H1 (cell line): ENCODE measurements at regions not wholly inside any gene's neighbourhood (a gene's known extent, or its start where the extent isn't known, plus 50 kb on each side); places are given as distances from the start of the nearest gene placed in this dataset.

Experiments used
- CTCF ChIA-PET: fragments of 300-600 bp; sonication (Branson Sonifier 250); formaldehyde crosslinking; loops from one replicate; lab custom pipeline; 2021; ENCODE audit not compliant: partially characterized antibody; lab: Charles Lee
- POLR2A ChIA-PET: fragments of 300-600 bp; sonication (Branson Sonifier 250); formaldehyde crosslinking; loops from one replicate; lab custom pipeline; 2021; ENCODE audit warnings: inconsistent platforms; ENCODE audit not compliant: partially characterized antibody; lab: Charles Lee
- DNase-seq, 2 experiments: peaks; one replicate each; pipeline versions ENCODE4 v3.0.0 to v3.0.0-alpha.2; 2010 to 2022; ENCODE audit warnings: low spot score in 2 of 2, low read depth in 1 of 2, mixed read lengths in 1 of 2
- FAIRE-seq: peaks from 2 replicates; lab custom pipeline; 2011; peaks lifted over from hg19 to GRCh38; lab: Jason Lieb, UNC
- H2AFZ ChIP-seq: 2 replicates; pipeline ENCODE4 v1.8.1; 2012; ENCODE audit warnings: low read length, inconsistent platforms
- H2AK5ac ChIP-seq: 2 replicates; pipeline ENCODE4 v1.6.1; 2013; ENCODE audit warnings: low read depth, low read length
- H2BK120ac ChIP-seq: replicated peaks from 2 replicates; pipeline ENCODE3; 2013; ENCODE audit warnings: low read depth, low read length, inconsistent platforms
- H2BK12ac ChIP-seq: 2 replicates; pipeline ENCODE4 v1.6.1; 2013; ENCODE audit warnings: low read depth, low read length
- H2BK15ac ChIP-seq: 2 replicates; pipeline ENCODE4 v1.6.1; 2013; ENCODE audit warnings: low read length
- H2BK20ac ChIP-seq: 2 replicates; pipeline ENCODE4 v1.6.1; 2013; ENCODE audit warnings: low read length
- H2BK5ac ChIP-seq: 2 replicates; pipeline ENCODE4 v1.6.1; 2013; ENCODE audit warnings: low read depth, low read length
- H3K14ac ChIP-seq: 2 replicates; pipeline ENCODE4 v1.6.1; 2013; ENCODE audit warnings: inconsistent platforms; ENCODE audit not compliant: insufficient read length
- H3K18ac ChIP-seq: 2 replicates; pipeline ENCODE4 v1.6.1; 2013; ENCODE audit warnings: low read length; ENCODE audit errors: extremely low read depth
- H3K23ac ChIP-seq: 2 replicates; pipeline ENCODE4 v1.6.1; 2013; ENCODE audit warnings: inconsistent platforms; ENCODE audit not compliant: insufficient read length
- H3K23me2 ChIP-seq: 2 replicates; pipeline ENCODE4 v1.6.1; 2013; ENCODE audit warnings: low read depth, low read length
- H3K27ac ChIP-seq: 2 replicates; pipeline ENCODE4 v1.6.1; 2011; ENCODE audit warnings: low read depth, low read length, inconsistent platforms
- H3K27me3 ChIP-seq, 4 experiments: replicated peaks in 1 of 4; 1 replicate in 1 of 4; 2 replicates in 3 of 4; pipeline versions ENCODE4 v1.6.1 to v1.8.1; 2011 to 2013; ENCODE audit warnings: low read length in 3 of 4, mild to moderate bottlenecking in 3 of 4, inconsistent platforms in 2 of 4, mixed read lengths in 2 of 4, moderate library complexity in 1 of 4; ENCODE audit not compliant: control insufficient read depth in 3 of 4, insufficient read depth in 3 of 4; ENCODE audit errors: extremely low read depth in 1 of 4
- H3K36me3 ChIP-seq, 4 experiments: 2 replicates each; pipeline versions ENCODE4 v1.6.1 to v1.8.1; 2011 to 2013; ENCODE audit warnings: mild to moderate bottlenecking in 4 of 4, low read length in 3 of 4, moderate library complexity in 2 of 4, control low read depth in 1 of 4, inconsistent platforms in 1 of 4; ENCODE audit not compliant: insufficient read depth in 4 of 4, control insufficient read depth in 2 of 4
- H3K4ac ChIP-seq: replicated peaks from 2 replicates; pipeline ENCODE3; 2013; ENCODE audit warnings: low read length, low read depth, mixed read lengths, inconsistent platforms; ENCODE audit not compliant: insufficient read length
- H3K4me1 ChIP-seq, 4 experiments: replicated peaks in 1 of 4; 1 replicate in 1 of 4; 2 replicates in 3 of 4; pipeline versions ENCODE4 v1.6.1 to v1.8.1; 2011 to 2013; ENCODE audit warnings: low read length in 3 of 4, inconsistent platforms in 2 of 4, mixed read lengths in 1 of 4; ENCODE audit not compliant: insufficient read depth in 4 of 4, control insufficient read depth in 3 of 4
- H3K4me2 ChIP-seq, 2 experiments: 2 replicates each; pipeline versions ENCODE4 v1.6.1 to v1.8.1; 2011 to 2013; ENCODE audit warnings: low read depth in 2 of 2, low read length in 2 of 2, control low read depth in 1 of 2, inconsistent platforms in 1 of 2, mild to moderate bottlenecking in 1 of 2; ENCODE audit not compliant: insufficient read depth in 1 of 2
- H3K4me3 ChIP-seq, 4 experiments: fragments of 200-600, 300-600 bp in 1 of 4; sonication (generic), shearing (Covaris generic), sonication (Bioruptor Twin) in 1 of 4; 2 replicates each; pipeline versions ENCODE4 v1.5.1 to v1.8.1; 2011 to 2016; ENCODE audit warnings: low read length in 4 of 4, low read depth in 3 of 4, control low read depth in 2 of 4, inconsistent platforms in 2 of 4, mild to moderate bottlenecking in 2 of 4, mixed read lengths in 1 of 4, moderate library complexity in 1 of 4; ENCODE audit not compliant: insufficient read depth in 2 of 4; ENCODE audit errors: extremely low read depth in 1 of 4
- H3K56ac ChIP-seq: replicated peaks from 2 replicates; pipeline ENCODE3; 2013; ENCODE audit warnings: low read depth, mild to moderate bottlenecking, mixed read lengths, low read length, inconsistent platforms; ENCODE audit not compliant: insufficient read length
- H3K79me1 ChIP-seq: 2 replicates; pipeline ENCODE4 v1.6.1; 2013; ENCODE audit warnings: low read depth, low read length, control low read depth
- H3K79me2 ChIP-seq, 2 experiments: 2 replicates each; pipeline versions ENCODE4 v1.6.1 to v1.8.1; 2012 to 2013; ENCODE audit warnings: low read length in 2 of 2, mild to moderate bottlenecking in 2 of 2, inconsistent platforms in 1 of 2; ENCODE audit not compliant: insufficient read depth in 2 of 2, control insufficient read depth in 1 of 2
- H3K9ac ChIP-seq, 4 experiments: replicated peaks in 1 of 4; 1 replicate in 1 of 4; 2 replicates in 3 of 4; pipeline versions ENCODE4 v1.6.1 to v1.8.1; 2011 to 2013; ENCODE audit warnings: low read depth in 3 of 4, low read length in 3 of 4, control low read depth in 2 of 4, mild to moderate bottlenecking in 2 of 4, moderate library complexity in 2 of 4, inconsistent platforms in 1 of 4; ENCODE audit errors: extremely low read depth in 1 of 4
- H3K9me3 ChIP-seq, 2 experiments: 2 replicates each; pipeline versions ENCODE4 v1.6.1 to v1.8.1; 2012 to 2013; ENCODE audit warnings: mild to moderate bottlenecking in 2 of 2, moderate library complexity in 2 of 2, control low read depth in 1 of 2, inconsistent platforms in 1 of 2, low read depth in 1 of 2, low read length in 1 of 2, mixed read lengths in 1 of 2; ENCODE audit not compliant: insufficient read depth in 2 of 2
- H4K20me1 ChIP-seq, 2 experiments: replicated peaks in 1 of 2; 2 replicates each; pipeline versions ENCODE3 to v1.8.1; 2011 to 2013; ENCODE audit warnings: inconsistent platforms in 2 of 2, low read length in 2 of 2, mild to moderate bottlenecking in 1 of 2; ENCODE audit not compliant: insufficient read depth in 2 of 2, control insufficient read depth in 1 of 2
- H4K5ac ChIP-seq: 2 replicates; pipeline ENCODE4 v1.6.1; 2013; ENCODE audit warnings: low read length, low read depth, mixed read lengths, inconsistent platforms; ENCODE audit not compliant: insufficient read length
- H4K8ac ChIP-seq: 2 replicates; pipeline ENCODE4 v1.8.0; 2013; ENCODE audit warnings: mild to moderate bottlenecking, moderate library complexity, low read length, inconsistent platforms; ENCODE audit not compliant: insufficient read depth; ENCODE audit errors: extremely low read depth
- H4K91ac ChIP-seq: replicated peaks from 2 replicates; pipeline ENCODE3; 2013; ENCODE audit warnings: low read length, mixed read lengths, inconsistent platforms; ENCODE audit not compliant: insufficient read length
- CHD1 ChIP-seq: IDR thresholded peaks from 2 replicates; pipeline ENCODE4 v1.6.1; 2012; ENCODE audit warnings: low read depth, low read length, improper control_type of control experiment
- EP300 ChIP-seq, 2 experiments: IDR thresholded peaks; 1 replicate in 1 of 2; 2 replicates in 1 of 2; pipeline ENCODE4 v1.6.1; 2011 to 2012; ENCODE audit warnings: low read depth in 2 of 2, low read length in 2 of 2, mild to moderate bottlenecking in 2 of 2, borderline replicate concordance in 1 of 2, inconsistent platforms in 1 of 2, moderate library complexity in 1 of 2
- GABPA ChIP-seq: IDR thresholded peaks from 2 replicates; pipeline ENCODE4 v1.6.1; 2011; ENCODE audit warnings: mild to moderate bottlenecking, low read length, moderate library complexity, borderline replicate concordance; ENCODE audit not compliant: insufficient read depth
- HDAC6 ChIP-seq: IDR thresholded peaks from one replicate; pipeline ENCODE4 v1.7.1; 2012; ENCODE audit warnings: low read depth, mild to moderate bottlenecking, inconsistent platforms, low read length, moderate library complexity
- JUND ChIP-seq: IDR thresholded peaks from 2 replicates; pipeline ENCODE4 v1.6.1; 2011; ENCODE audit warnings: mild to moderate bottlenecking, improper control_type of control experiment, low read length
- RXRA ChIP-seq: IDR thresholded peaks from 2 replicates; pipeline ENCODE4 v1.6.1; 2011; ENCODE audit warnings: low read depth, mild to moderate bottlenecking, low read length, moderate library complexity; ENCODE audit not compliant: insufficient read depth
- SIX5 ChIP-seq: IDR thresholded peaks from 2 replicates; pipeline ENCODE4 v1.6.1; 2011; ENCODE audit warnings: mild to moderate bottlenecking, low read depth, low read length
- SP2 ChIP-seq: IDR thresholded peaks from 2 replicates; pipeline ENCODE4 v1.6.1; 2012; ENCODE audit warnings: mild to moderate bottlenecking, low read length, inconsistent platforms
- SRF ChIP-seq: IDR thresholded peaks from 2 replicates; pipeline ENCODE4 v1.6.1; 2011; ENCODE audit warnings: mild to moderate bottlenecking, low read depth, low read length, moderate library complexity
- TCF12 ChIP-seq: IDR thresholded peaks from 2 replicates; pipeline ENCODE4 v1.6.1; 2011; ENCODE audit warnings: low read depth, mild to moderate bottlenecking, low read length
- WGBS, 2 experiments: shearing (Covaris generic) in 1 of 2; methylation state at CpG; one replicate each; pipeline versions ENCODE4 v1.1.6 to v1.1.7; 2013 to 2015; ENCODE audit warnings: low lambda C conversion rate in 2 of 2, mixed read lengths in 2 of 2, inconsistent platforms in 1 of 2, low coverage in 1 of 2, missing lambda C conversion rate in 1 of 2; ENCODE audit not compliant: insufficient replicate concordance in 2 of 2, insufficient coverage in 1 of 2, insufficient read length in 1 of 2; ENCODE audit errors: extremely low coverage in 1 of 2, missing lambda C conversion rate in 1 of 2; 5-methylcytosine and 5-hydroxymethylcytosine counted together
- TF ChIP-seq, protein P1 (sequence below): IDR thresholded peaks from 2 replicates; pipeline ENCODE4 v1.6.1; 2012; ENCODE audit warnings: inconsistent platforms

DNA sequence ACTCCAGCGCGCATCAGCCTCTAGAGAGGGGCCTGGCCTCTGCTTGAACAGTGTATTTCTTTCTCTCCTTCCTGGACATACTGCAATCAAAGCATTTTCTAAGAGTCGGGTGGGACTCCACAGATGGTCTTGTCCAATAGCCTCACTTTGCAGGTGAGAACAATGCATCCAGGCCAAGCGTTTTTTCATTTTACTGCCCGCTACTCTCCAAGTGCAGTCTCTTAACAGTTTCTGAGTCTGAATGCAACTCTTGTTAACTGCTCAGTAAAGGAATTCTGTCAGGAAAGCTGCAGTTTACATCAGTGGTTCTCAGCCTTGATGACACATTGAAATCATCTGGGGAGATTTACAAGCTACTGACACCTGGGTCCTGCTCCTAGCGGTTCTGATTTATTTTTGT, 57.0 kb downstream of the IRF2BPL start:
- no peak overlapping the region for H4K91ac ChIP-seq
- 83% methylated on average over 6 of the region's 6 CpGs; no CpG with 5 or more reads in 1 of the 2 experiments for WGBS, 2 experiments
- H2BK15ac ChIP-seq: no peak overlapping the region
- H4K20me1 ChIP-seq: no peaks in the 10 kb centered on the region
- no peak overlapping the region for H2AK5ac ChIP-seq
- DNase-seq (no peak), FAIRE-seq (no peak)
- no peak overlapping the region for H3K56ac ChIP-seq
- POLR2A ChIA-PET: interaction anchor here (0.8 to 2.0 kb wide), 4 partner anchors 12 to 68 kb away, joined by 3 to 6 read pairs (median 3); no protein-coding TSS in a partner anchor
- no peak overlapping the region for H3K14ac ChIP-seq
- no peak overlapping the region for H2AFZ ChIP-seq
- no peaks in the 10 kb centered on the region for H3K23me2 ChIP-seq
- H4K8ac ChIP-seq: no peak overlapping the region
- H3K79me1 ChIP-seq: no peaks in the 10 kb centered on the region
- peaks cover under 1 to 33% (median 13%) of the 10 kb centered on the region in 4 experiments for H3K4me1 ChIP-seq
- H4K5ac ChIP-seq: no peak overlapping the region
- H3K36me3 ChIP-seq: no peaks in the 10 kb centered on the region
- CTCF ChIA-PET: interaction anchor here (0.6 to 3.3 kb wide), 17 partner anchors 10 to 168 kb away, joined by 3 to 15 read pairs (median 5); no protein-coding TSS in a partner anchor
- no peak overlapping the region for H3K18ac ChIP-seq
- H3K4me2 ChIP-seq: no peak overlapping the region
- no peak overlapping the region for H2BK20ac ChIP-seq
- no peaks in the 10 kb centered on the region for H3K79me2 ChIP-seq
- H3K9ac ChIP-seq: no peak overlapping the region
- H3K27me3 ChIP-seq: no peaks in the 10 kb centered on the region
- no peak overlapping the region for H2BK120ac ChIP-seq
- no peaks in the 10 kb centered on the region for H3K9me3 ChIP-seq
- H2BK12ac ChIP-seq: no peak overlapping the region
- TF ChIP-seq, protein P1, sequence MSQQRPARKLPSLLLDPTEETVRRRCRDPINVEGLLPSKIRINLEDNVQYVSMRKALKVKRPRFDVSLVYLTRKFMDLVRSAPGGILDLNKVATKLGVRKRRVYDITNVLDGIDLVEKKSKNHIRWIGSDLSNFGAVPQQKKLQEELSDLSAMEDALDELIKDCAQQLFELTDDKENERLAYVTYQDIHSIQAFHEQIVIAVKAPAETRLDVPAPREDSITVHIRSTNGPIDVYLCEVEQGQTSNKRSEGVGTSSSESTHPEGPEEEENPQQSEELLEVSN: no peak
- TF ChIP-seq SP2: no peak
- no peak for TF ChIP-seq EP300 (IDR thresholded peaks at IDR 0.05; ENCODE audit: borderline replicate concordance in 1 of 2, low read depth in 2 of 2, low read length in 2 of 2)
- TF ChIP-seq SIX5: no peak
- TF ChIP-seq TCF12: no peak
- TF ChIP-seq HDAC6: no peak
- no peak for TF ChIP-seq JUND
- no peak for TF ChIP-seq SRF
- TF ChIP-seq RXRA: no peak
- no peak for TF ChIP-seq GABPA
- no peak for TF ChIP-seq CHD1
- no peak overlapping the region for H3K4ac ChIP-seq
- no peak overlapping the region for H3K23ac ChIP-seq
- no peak overlapping the region for H3K27ac ChIP-seq
- H3K4me3 ChIP-seq: no peak overlapping the region
- no peak overlapping the region for H2BK5ac ChIP-seq
